ENCODE measurements at regions not wholly inside any gene's neighbourhood (a gene's known extent, or its start where the extent isn't known, plus 50 kb on each side); places are given as distances from the start of the nearest gene placed in this dataset.
"Not testable (repeated sequence)": the region's sequence is repeated elsewhere in the genome, so short reads cannot be mapped to it uniquely, and the experiment has no call there.

DNA sequence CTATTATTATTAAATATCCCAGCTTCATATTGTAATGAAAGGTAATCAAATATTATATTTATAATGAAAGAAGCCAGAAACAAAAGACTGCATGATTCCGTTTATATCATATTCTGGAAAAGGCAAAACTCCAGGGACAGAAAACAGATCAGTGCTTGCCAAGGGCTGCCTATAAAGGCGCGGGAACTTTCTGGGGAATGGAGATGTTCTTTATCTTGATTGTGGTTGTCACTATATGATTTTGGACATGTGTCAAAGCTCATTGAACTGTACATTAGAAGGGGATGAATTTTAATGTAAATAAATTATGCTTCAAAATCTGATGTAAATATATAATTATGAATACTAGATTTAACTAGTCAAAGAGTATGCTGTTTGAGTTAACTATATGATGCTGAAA, 115.4 kb upstream of the KRAS start:
- Mint-ChIP-seq H3K27ac (no peak overlapping the region), H3K4me1 (peaks cover 13 to 14% (median 13%) of the 10 kb centered on the region in 3 donors), H3K9me3 (no peaks in the 10 kb centered on the region), H3K4me3 (no peak overlapping the region), H3K36me3 (peaks cover 0 to 4% (median 0%) of the 10 kb centered on the region in 3 donors), H3K27me3 (no peaks in the 10 kb centered on the region)
- Histone ChIP-seq H3K4me3 (ENCODE audit: low read length) (no peak overlapping the region), H3K36me3 (ENCODE audit: insufficient read depth, low read length) (no peaks in the 10 kb centered on the region), H3K4me1 (ENCODE audit: insufficient read depth, low read length) (peaks cover 5% of the 10 kb centered on the region), H3K27me3 (ENCODE audit: insufficient read depth, low read length, poor library complexity, severe bottlenecking) (no peaks in the 10 kb centered on the region), H3K27ac (ENCODE audit: low read depth, low read length) (no peak overlapping the region), H3K9me3 (ENCODE audit: low read length) (no peaks in the 10 kb centered on the region)
- DNase-seq, result no peak
- ChIA-PET CTCF (interaction anchor here (1.0 to 2.2 kb wide), 4 partner anchors 11 to 115 kb away, joined by 4 to 8 read pairs (median 4); partner anchors contain the start of gene KRAS), POLR2A (no interaction called here)

DNA sequence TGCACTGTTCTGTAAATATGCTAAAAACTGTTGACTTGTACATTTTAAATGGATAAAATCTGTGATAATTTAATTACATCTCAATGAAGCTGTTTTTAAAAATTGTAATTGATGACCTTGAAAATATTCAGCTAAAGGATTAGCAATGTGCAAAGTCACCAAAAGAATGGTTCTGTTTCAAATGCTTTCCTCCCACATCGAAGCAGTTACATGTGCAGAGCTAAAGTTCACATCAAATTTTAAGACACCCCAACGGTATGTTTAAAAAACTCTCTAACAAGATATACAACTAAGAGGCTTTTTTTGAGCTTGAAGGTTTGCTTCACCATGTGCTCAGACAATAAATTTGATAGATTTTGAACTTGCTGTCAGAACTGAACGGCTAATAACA, 114.6 kb upstream of the KRAS start:
- H3K27ac Mint-ChIP-seq, result peak overlapping the region in 5 of 8 donors; percentile 9 to 50 (median 37)
- H3K27ac ChIP-seq (ENCODE audit: low read depth, low read length), result no peak overlapping the region

DNA sequence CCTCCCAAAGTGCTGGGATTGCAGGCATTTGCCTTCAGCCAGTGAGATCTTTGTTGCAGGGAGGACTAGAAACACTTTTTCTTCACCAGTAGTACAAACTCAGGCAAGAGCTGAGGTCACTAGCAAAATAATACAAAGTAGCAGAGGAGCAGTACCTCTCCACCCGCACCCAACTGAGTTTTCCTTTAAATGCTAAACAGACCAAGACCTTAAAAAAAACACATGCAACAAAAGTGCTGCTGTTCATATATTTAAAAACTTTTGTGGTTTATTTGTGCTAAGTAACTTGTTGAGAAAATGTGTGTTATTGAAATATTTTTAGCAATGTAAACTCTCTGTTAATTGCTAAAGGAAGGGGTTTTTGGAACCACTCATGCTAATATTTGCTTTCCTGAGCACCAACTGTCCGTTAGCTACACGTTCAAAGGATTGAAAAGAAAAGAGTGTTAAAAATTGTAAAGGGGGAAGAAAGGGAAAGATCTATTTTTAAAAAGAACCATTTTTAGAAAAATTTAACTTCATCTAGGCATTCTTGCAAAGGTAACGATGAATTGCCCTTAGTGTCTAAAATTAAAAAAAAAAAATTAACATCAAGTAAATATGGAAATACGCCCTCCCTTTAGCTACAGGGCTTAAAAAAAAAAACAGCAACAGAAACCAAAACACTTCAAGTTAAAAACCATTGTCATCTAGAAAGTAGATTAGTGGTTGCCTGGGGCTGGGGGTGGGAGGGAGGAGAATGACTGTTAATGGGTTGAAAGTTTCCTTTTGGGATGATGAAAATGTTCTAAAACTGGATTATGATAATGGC, 114.0 kb upstream of the KRAS start:
- peaks cover 0 to 4% (median 0%) of the 10 kb centered on the region in 3 donors for H3K36me3 Mint-ChIP-seq
- H3K4me1 Mint-ChIP-seq, result peaks cover 13 to 14% (median 14%) of the 10 kb centered on the region in 3 donors
- H3K9me3 Mint-ChIP-seq, result no peaks in the 10 kb centered on the region
- H3K27me3 Mint-ChIP-seq, result no peaks in the 10 kb centered on the region
- no peak for DNase-seq
- Histone ChIP-seq H3K27me3 (ENCODE audit: insufficient read depth, low read length, poor library complexity, severe bottlenecking) (no peaks in the 10 kb centered on the region), H3K27ac (ENCODE audit: low read depth, low read length) (no peak overlapping the region), H3K4me1 (ENCODE audit: insufficient read depth, low read length) (peaks cover 5% of the 10 kb centered on the region), H3K4me3 (ENCODE audit: low read length) (no peak overlapping the region), H3K9me3 (ENCODE audit: low read length) (no peaks in the 10 kb centered on the region), H3K36me3 (ENCODE audit: insufficient read depth, low read length) (no peaks in the 10 kb centered on the region)
- ChIA-PET POLR2A (interaction anchor here (0.6 to 0.7 kb wide), 3 partner anchors 28 to 134 kb away, joined by 4 to 7 read pairs (median 7); no protein-coding TSS in a partner anchor), CTCF (interaction anchor here (1.7 to 2.2 kb wide), 2 partner anchors 13 to 23 kb away, joined by 5 to 8 read pairs; no protein-coding TSS in a partner anchor)
- H3K27ac Mint-ChIP-seq, result peak overlapping the region in 5 of 8 donors; percentile 26 to 50 (median 38)
- H3K4me3 Mint-ChIP-seq, result peak overlapping the region in 6 of 7 donors; percentile 8 to 81 (median 34)

More for the DNA sequence above, 114.6 kb upstream of the KRAS start:
- Histone ChIP-seq H3K4me1 (ENCODE audit: insufficient read depth, low read length) (peaks cover 5% of the 10 kb centered on the region), H3K4me3 (ENCODE audit: low read length) (no peak overlapping the region), H3K27me3 (ENCODE audit: insufficient read depth, low read length, poor library complexity, severe bottlenecking) (no peaks in the 10 kb centered on the region), H3K9me3 (ENCODE audit: low read length) (no peaks in the 10 kb centered on the region), H3K36me3 (ENCODE audit: insufficient read depth, low read length) (no peaks in the 10 kb centered on the region)
- Mint-ChIP-seq H3K36me3 (peaks cover 0 to 4% (median 0%) of the 10 kb centered on the region in 3 donors), H3K27me3 (no peaks in the 10 kb centered on the region), H3K9me3 (no peaks in the 10 kb centered on the region), H3K4me1 (peaks cover 13 to 14% (median 14%) of the 10 kb centered on the region in 3 donors), H3K4me3 (peak overlapping the region in 6 of 7 donors; percentile 8 to 81 (median 34))
- POLR2A ChIA-PET, result interaction anchor here (0.6 kb wide), 1 partner anchor 135 kb away, joined by 7 read pairs; no protein-coding TSS in a partner anchor
- CTCF ChIA-PET, result interaction anchor here (1.4 to 2.2 kb wide), 3 partner anchors 12 to 115 kb away, joined by 4 to 8 read pairs (median 5); partner anchors contain the start of gene KRAS
- no peak for DNase-seq

DNA sequence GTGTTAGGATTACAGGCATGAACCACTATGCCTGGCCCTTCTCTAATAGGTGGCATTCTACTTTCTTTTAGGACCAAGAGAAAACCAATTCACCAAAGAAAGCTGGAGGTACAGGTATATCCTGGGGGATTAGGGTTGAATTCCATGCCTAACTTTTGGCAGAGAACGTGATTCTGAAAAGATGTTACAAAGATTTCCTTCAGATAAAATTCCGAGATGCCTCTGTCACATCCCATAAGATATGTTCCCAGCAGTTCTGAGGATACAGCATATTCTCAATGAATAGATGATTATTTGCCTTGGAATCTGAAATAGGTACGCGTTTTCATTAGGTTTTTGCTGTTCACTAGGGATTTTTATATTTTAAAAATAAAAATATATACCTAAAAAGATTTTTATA, 111.9 kb upstream of the KRAS start:
- ChIA-PET POLR2A (no interaction called here), CTCF (interaction anchor here (1.3 kb wide), 1 partner anchor 20 kb away, joined by 3 read pairs; no protein-coding TSS in a partner anchor)
- Histone ChIP-seq H3K36me3 (ENCODE audit: insufficient read depth, low read length) (no peaks in the 10 kb centered on the region), H3K27me3 (ENCODE audit: insufficient read depth, low read length, poor library complexity, severe bottlenecking) (no peaks in the 10 kb centered on the region), H3K4me1 (ENCODE audit: insufficient read depth, low read length) (peaks cover 5% of the 10 kb centered on the region), H3K27ac (ENCODE audit: low read depth, low read length) (no peak overlapping the region), H3K9me3 (ENCODE audit: low read length) (no peaks in the 10 kb centered on the region), H3K4me3 (ENCODE audit: low read length) (no peak overlapping the region)
- no peaks in the 10 kb centered on the region for H3K27me3 Mint-ChIP-seq
- DNase-seq, result no peak
- no peaks in the 10 kb centered on the region for H3K9me3 Mint-ChIP-seq
- peaks cover 0 to 4% (median 0%) of the 10 kb centered on the region in 3 donors for H3K36me3 Mint-ChIP-seq
- H3K4me3 Mint-ChIP-seq, result no peak overlapping the region
- H3K4me1 Mint-ChIP-seq, result peaks cover 13 to 14% (median 14%) of the 10 kb centered on the region in 3 donors
- H3K27ac Mint-ChIP-seq, result no peak overlapping the region

DNA sequence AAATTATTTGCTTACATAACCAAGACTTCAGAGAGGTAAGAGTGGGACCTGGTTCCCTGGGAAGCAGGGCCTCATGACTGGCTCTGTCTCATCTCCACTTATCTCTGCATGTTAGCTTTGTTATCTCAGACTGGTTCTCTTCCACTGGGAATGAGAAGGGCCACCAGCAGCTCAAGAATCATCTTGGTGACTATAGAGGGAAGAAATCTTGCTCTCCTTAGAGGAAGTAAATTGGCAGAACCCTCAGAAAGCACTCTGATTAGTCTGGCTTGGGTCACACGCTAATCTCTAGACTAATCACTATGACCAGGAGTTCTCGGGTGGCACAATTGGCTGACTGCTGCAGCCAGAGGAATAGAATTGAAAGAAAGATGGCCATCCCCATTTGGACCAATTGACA, 110.8 kb upstream of the KRAS start:
- Histone ChIP-seq H3K4me3 (ENCODE audit: low read length) (no peak overlapping the region), H3K36me3 (ENCODE audit: insufficient read depth, low read length) (no peaks in the 10 kb centered on the region), H3K4me1 (ENCODE audit: insufficient read depth, low read length) (peaks cover 5% of the 10 kb centered on the region), H3K27me3 (ENCODE audit: insufficient read depth, low read length, poor library complexity, severe bottlenecking) (no peaks in the 10 kb centered on the region), H3K9me3 (ENCODE audit: low read length) (no peaks in the 10 kb centered on the region), H3K27ac (ENCODE audit: low read depth, low read length) (no peak overlapping the region)
- H3K9me3 Mint-ChIP-seq, result no peaks in the 10 kb centered on the region
- DNase-seq, result no peak
- ChIA-PET POLR2A (no interaction called here), CTCF (no interaction called here)
- no peak overlapping the region for H3K27ac Mint-ChIP-seq
- peaks cover 13 to 14% (median 14%) of the 10 kb centered on the region in 3 donors for H3K4me1 Mint-ChIP-seq
- no peaks in the 10 kb centered on the region for H3K27me3 Mint-ChIP-seq
- H3K36me3 Mint-ChIP-seq, result peaks cover 0 to 4% (median 0%) of the 10 kb centered on the region in 3 donors
- no peak overlapping the region for H3K4me3 Mint-ChIP-seq

DNA sequence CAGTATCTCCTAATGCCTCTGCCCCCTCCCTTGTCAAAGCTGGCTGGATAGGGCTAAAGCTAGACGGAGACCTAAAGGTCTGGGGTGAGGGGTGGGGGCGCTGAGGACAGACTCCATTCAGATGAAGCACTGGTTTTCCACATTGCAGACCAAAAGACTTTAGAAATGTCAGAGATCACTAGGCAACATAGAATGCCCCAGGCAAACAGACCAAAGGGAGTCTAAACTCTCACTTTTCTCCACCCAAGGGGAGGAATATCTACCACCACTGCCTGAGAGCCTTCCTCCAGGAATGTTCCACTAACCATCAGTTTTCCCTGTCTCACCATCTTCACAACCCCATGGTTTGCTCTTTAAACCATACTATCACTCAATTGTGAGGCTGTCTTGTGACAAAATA, 106.9 kb upstream of the KRAS start:
- H3K4me1 Mint-ChIP-seq, result peaks cover 0 to 2% (median 1%) of the 10 kb centered on the region in 3 donors
- Histone ChIP-seq H3K36me3 (ENCODE audit: insufficient read depth, low read length) (no peaks in the 10 kb centered on the region), H3K9me3 (ENCODE audit: low read length) (no peaks in the 10 kb centered on the region), H3K27ac (ENCODE audit: low read depth, low read length) (no peak overlapping the region), H3K27me3 (ENCODE audit: insufficient read depth, low read length, poor library complexity, severe bottlenecking) (no peaks in the 10 kb centered on the region), H3K4me1 (ENCODE audit: insufficient read depth, low read length) (no peaks in the 10 kb centered on the region), H3K4me3 (ENCODE audit: low read length) (no peak overlapping the region)
- no peak overlapping the region for H3K4me3 Mint-ChIP-seq
- H3K36me3 Mint-ChIP-seq, result peaks cover 0 to 4% (median 0%) of the 10 kb centered on the region in 3 donors
- H3K27me3 Mint-ChIP-seq, result no peaks in the 10 kb centered on the region
- H3K27ac Mint-ChIP-seq, result peak overlapping the region in 1 of 8 donors; percentile 57
- no peaks in the 10 kb centered on the region for H3K9me3 Mint-ChIP-seq
- no peak for DNase-seq
- ChIA-PET CTCF (no interaction called here), POLR2A (no interaction called here)

DNA sequence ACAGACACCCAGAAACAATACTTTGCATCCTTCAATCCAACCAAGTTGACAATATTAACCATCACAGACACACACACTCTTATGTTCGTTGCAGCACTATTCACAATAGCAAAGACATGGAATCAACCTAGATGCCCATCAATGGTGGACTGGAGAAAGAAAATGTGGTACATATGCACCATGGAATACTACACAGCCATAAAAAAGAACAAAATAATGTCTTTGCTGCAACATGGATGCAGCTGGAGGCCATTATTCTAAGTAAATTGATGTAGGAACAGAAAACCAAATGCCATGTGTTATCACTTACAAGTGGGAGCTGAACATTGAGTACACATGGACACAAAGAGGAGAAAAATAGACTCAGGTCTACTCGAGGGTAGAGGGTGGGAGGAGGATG, 102.2 kb upstream of the KRAS start:
- H3K4me1 ChIP-seq (ENCODE audit: insufficient read depth, low read length); H3K4me3 Mint-ChIP-seq; POLR2A ChIA-PET; H3K27ac ChIP-seq (ENCODE audit: low read depth, low read length); H3K27me3 Mint-ChIP-seq; H3K36me3 ChIP-seq (ENCODE audit: insufficient read depth, low read length); H3K36me3 Mint-ChIP-seq; H3K27ac Mint-ChIP-seq; H3K9me3 ChIP-seq (ENCODE audit: low read length); H3K4me3 ChIP-seq (ENCODE audit: low read length); H3K9me3 Mint-ChIP-seq; H3K27me3 ChIP-seq (ENCODE audit: insufficient read depth, low read length, poor library complexity, severe bottlenecking); DNase-seq; CTCF ChIA-PET: not testable (repeated sequence)
- H3K4me1 Mint-ChIP-seq, result peaks cover 3 to 14% (median 6%) of the 10 kb centered on the region in 3 donors

Data from CD8-positive, alpha-beta memory T cell (primary cell).